HCT116 (cell line): ENCODE measurements at regions not wholly inside any gene's neighbourhood (a gene's known extent, or its start where the extent isn't known, plus 50 kb on each side); places are given as distances from the start of the nearest gene placed in this dataset.

ENCODE experiments used
- EGR1 ChIP-seq: IDR thresholded peaks from 2 replicates; pipeline ENCODE4 v1.6.1; 2012; ENCODE audit warnings: low read depth
- ELF1 ChIP-seq: IDR thresholded peaks from 2 replicates; pipeline ENCODE4 v1.6.1; 2012; ENCODE audit warnings: low read depth, borderline replicate concordance
- JUND ChIP-seq: IDR thresholded peaks from 2 replicates; pipeline ENCODE4 v1.6.1; 2012
- YY1 ChIP-seq: IDR thresholded peaks from 2 replicates; pipeline ENCODE4 v1.6.1; 2011; ENCODE audit warnings: low read length, low read depth, moderate library complexity, mild to moderate bottlenecking; ENCODE audit not compliant: insufficient replicate concordance; ENCODE audit errors: extremely low read depth
- TF ChIP-seq, protein P1 (sequence below), 3 experiments: fragments of 200-600 bp in 1 of 3; sonication (generic) in 1 of 3; IDR thresholded peaks in 2 of 3; conservative IDR thresholded peaks in 1 of 3; 2 replicates each; pipeline ENCODE4 v1.5.1; 2012 to 2017; ENCODE audit warnings: low read depth in 2 of 3, low read length in 2 of 3, antibody characterized with exemption in 1 of 3, borderline replicate concordance in 1 of 3, control low read depth in 1 of 3, mild to moderate bottlenecking in 1 of 3, mixed read lengths in 1 of 3, mixed run types in 1 of 3, moderate library complexity in 1 of 3; ENCODE audit not compliant: insufficient read depth in 1 of 3
- TF ChIP-seq, protein P2 (sequence below): IDR thresholded peaks from 2 replicates; pipeline ENCODE4 v1.6.1; 2012; ENCODE audit warnings: low read depth

DNA sequence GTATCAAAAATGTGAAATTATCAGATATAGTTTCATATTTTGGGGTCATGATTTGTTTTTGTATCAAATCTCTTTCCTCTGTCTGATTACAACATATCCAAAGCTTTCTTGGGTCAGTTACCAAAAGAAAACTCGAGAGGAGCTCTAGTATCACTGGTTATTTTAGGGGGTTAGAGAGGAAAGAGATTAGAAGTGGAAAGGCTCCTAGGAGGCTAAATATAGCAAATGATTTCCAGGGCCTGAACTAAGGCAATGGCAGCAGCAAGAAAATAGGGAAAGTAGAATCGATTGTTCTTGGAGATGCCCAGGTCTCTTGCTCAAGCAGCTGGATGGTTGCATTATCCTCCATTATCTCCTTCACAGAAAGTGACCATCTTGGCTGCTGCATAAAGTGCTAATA, 72.9 kb downstream of the NHLRC3 start:
- TF ChIP-seq YY1 (no peak), EGR1 (no peak), ELF1 (no peak), JUND (no peak)
- TF ChIP-seq, protein P1, sequence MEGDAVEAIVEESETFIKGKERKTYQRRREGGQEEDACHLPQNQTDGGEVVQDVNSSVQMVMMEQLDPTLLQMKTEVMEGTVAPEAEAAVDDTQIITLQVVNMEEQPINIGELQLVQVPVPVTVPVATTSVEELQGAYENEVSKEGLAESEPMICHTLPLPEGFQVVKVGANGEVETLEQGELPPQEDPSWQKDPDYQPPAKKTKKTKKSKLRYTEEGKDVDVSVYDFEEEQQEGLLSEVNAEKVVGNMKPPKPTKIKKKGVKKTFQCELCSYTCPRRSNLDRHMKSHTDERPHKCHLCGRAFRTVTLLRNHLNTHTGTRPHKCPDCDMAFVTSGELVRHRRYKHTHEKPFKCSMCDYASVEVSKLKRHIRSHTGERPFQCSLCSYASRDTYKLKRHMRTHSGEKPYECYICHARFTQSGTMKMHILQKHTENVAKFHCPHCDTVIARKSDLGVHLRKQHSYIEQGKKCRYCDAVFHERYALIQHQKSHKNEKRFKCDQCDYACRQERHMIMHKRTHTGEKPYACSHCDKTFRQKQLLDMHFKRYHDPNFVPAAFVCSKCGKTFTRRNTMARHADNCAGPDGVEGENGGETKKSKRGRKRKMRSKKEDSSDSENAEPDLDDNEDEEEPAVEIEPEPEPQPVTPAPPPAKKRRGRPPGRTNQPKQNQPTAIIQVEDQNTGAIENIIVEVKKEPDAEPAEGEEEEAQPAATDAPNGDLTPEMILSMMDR (IDR thresholded peaks at IDR 0.05 in 2 of 3, conservative IDR thresholded peaks at IDR 0.05 in 1 of 3; ENCODE audit: borderline replicate concordance in 1 of 3, insufficient read depth in 1 of 3, low read depth in 2 of 3, low read length in 2 of 3) = no peak
- TF ChIP-seq, protein P2, sequence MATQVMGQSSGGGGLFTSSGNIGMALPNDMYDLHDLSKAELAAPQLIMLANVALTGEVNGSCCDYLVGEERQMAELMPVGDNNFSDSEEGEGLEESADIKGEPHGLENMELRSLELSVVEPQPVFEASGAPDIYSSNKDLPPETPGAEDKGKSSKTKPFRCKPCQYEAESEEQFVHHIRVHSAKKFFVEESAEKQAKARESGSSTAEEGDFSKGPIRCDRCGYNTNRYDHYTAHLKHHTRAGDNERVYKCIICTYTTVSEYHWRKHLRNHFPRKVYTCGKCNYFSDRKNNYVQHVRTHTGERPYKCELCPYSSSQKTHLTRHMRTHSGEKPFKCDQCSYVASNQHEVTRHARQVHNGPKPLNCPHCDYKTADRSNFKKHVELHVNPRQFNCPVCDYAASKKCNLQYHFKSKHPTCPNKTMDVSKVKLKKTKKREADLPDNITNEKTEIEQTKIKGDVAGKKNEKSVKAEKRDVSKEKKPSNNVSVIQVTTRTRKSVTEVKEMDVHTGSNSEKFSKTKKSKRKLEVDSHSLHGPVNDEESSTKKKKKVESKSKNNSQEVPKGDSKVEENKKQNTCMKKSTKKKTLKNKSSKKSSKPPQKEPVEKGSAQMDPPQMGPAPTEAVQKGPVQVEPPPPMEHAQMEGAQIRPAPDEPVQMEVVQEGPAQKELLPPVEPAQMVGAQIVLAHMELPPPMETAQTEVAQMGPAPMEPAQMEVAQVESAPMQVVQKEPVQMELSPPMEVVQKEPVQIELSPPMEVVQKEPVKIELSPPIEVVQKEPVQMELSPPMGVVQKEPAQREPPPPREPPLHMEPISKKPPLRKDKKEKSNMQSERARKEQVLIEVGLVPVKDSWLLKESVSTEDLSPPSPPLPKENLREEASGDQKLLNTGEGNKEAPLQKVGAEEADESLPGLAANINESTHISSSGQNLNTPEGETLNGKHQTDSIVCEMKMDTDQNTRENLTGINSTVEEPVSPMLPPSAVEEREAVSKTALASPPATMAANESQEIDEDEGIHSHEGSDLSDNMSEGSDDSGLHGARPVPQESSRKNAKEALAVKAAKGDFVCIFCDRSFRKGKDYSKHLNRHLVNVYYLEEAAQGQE = no peak
